GM19397 (cell line): ENCODE measurements at regions not wholly inside any gene's neighbourhood (a gene's known extent, or its start where the extent isn't known, plus 50 kb on each side); places are given as distances from the start of the nearest gene placed in this dataset.
A peak's percentile ranks its signal among the peaks of the same experiment; 100 is the strongest.
"Not testable (repeated sequence)": the region's sequence is repeated elsewhere in the genome, so short reads cannot be mapped to it uniquely, and the experiment has no call there.

ENCODE experiments used
- ATAC-seq: cut with Tn5 transposase; IDR thresholded peaks from one replicate; pipeline ENCODE4 v1.9.1; 2021; ENCODE audit warnings: mild to moderate bottlenecking, moderate library complexity; ENCODE audit not compliant: unreplicated experiment

GRCh38 chr13:79190932-79191331 is 215.1 kb downstream of the RBM26 start:
- peak; percentile 35 for ATAC-seq

GRCh38 chr13:79187917-79188690 is 218.0 kb downstream of the RBM26 start:
- ATAC-seq = no peak

GRCh38 chr13:79185580-79185979 is 220.5 kb downstream of the RBM26 start:
- no peak for ATAC-seq

- ATAC-seq = no peak
Measured at GRCh38 chr13:79183231-79183630, 222.8 kb downstream of the RBM26 start.

- not testable (repeated sequence) for ATAC-seq
Measured at GRCh38 chr13:79173691-79174090, 232.4 kb downstream of the RBM26 start.

GRCh38 chr13:79172924-79173323 is 233.1 kb downstream of the RBM26 start:
- not testable (repeated sequence) for ATAC-seq

GRCh38 chr13:79171141-79172061 is 234.7 kb downstream of the RBM26 start:
- no peak for ATAC-seq

- ATAC-seq = no peak
Measured at GRCh38 chr13:79160818-79161217, 245.2 kb downstream of the RBM26 start.

GRCh38 chr13:79155883-79156282 is 250.2 kb downstream of the RBM26 start:
- no peak for ATAC-seq

GRCh38 chr13:79149210-79149609 is 256.8 kb downstream of the RBM26 start:
- no peak for ATAC-seq

GRCh38 chr13:79141082-79141481 is 265.0 kb downstream of the RBM26 start:
- no peak for ATAC-seq

- ATAC-seq = no peak
Measured at GRCh38 chr13:79128158-79128557, 277.9 kb downstream of the RBM26 start.

- no peak for ATAC-seq
Measured at GRCh38 chr13:79126706-79127105, 279.3 kb downstream of the RBM26 start.

- no peak for ATAC-seq
Measured at GRCh38 chr13:79124183-79124582, 281.9 kb downstream of the RBM26 start.

- no peak for ATAC-seq
Measured at GRCh38 chr13:79121286-79121685, 284.8 kb downstream of the RBM26 start.

GRCh38 chr13:79119578-79120107 is 286.4 kb downstream of the RBM26 start:
- no peak for ATAC-seq

GRCh38 chr13:79112016-79112415 is 294.0 kb downstream of the RBM26 start:
- no peak for ATAC-seq

GRCh38 chr13:79108914-79109643 is 297.0 kb downstream of the RBM26 start:
- ATAC-seq = peak; percentile 63

- no peak for ATAC-seq
Measured at GRCh38 chr13:79098596-79098995, 307.5 kb downstream of the RBM26 start.

GRCh38 chr13:79097201-79097600 is 308.9 kb downstream of the RBM26 start:
- ATAC-seq = no peak

GRCh38 chr13:79096099-79096498 is 310.0 kb downstream of the RBM26 start:
- ATAC-seq = no peak
